ENCODE measurements at regions not wholly inside any gene's neighbourhood (a gene's known extent, or its start where the extent isn't known, plus 50 kb on each side); places are given as distances from the start of the nearest gene placed in this dataset.

GRCh38 chr16:10240854-10241613 is 58.8 kb upstream of the GRIN2A start:
- no peaks in the 10 kb centered on the region for H3K36me3 ChIP-seq (ENCODE audit: insufficient read depth, low read length)
- TF ChIP-seq RAD21 (conservative IDR thresholded peaks at IDR 0.05): no peak
- no peak for TF ChIP-seq CTCF (IDR thresholded peaks at IDR 0.05; ENCODE audit: poor library complexity, severe bottlenecking)
- TF ChIP-seq EP300 (conservative IDR thresholded peaks at IDR 0.05; ENCODE audit: poor library complexity, severe bottlenecking): no peak
- no peak for TF ChIP-seq MXI1 (conservative IDR thresholded peaks at IDR 0.05; ENCODE audit: poor library complexity, severe bottlenecking)
- no peak for TF ChIP-seq POLR2AphosphoS5 (IDR thresholded peaks at IDR 0.05)
- TF ChIP-seq TAF1 (IDR thresholded peaks at IDR 0.05; ENCODE audit: low read depth): no peak
- no peak for TF ChIP-seq REST (IDR thresholded peaks at IDR 0.05; ENCODE audit: borderline replicate concordance)
- H3K9me2 ChIP-seq (ENCODE audit: insufficient read depth, low read length): no peaks in the 10 kb centered on the region
- H3K9me3 ChIP-seq (ENCODE audit: low read length): no peaks in the 10 kb centered on the region
- no peak overlapping the region for H3K27ac ChIP-seq (ENCODE audit: low read length)
- no peaks in the 10 kb centered on the region for H3K27me3 ChIP-seq (ENCODE audit: insufficient read depth, low read depth, low read length)
- H2AFZ ChIP-seq (ENCODE audit: low read depth, low read length): no peak overlapping the region
- H3K79me2 ChIP-seq (replicated peaks; ENCODE audit: insufficient read depth, low read length): no peaks in the 10 kb centered on the region
- H3K4me3 ChIP-seq (ENCODE audit: low read length): no peak overlapping the region
- H3K9ac ChIP-seq (ENCODE audit: low read length): no peak overlapping the region
- no peak overlapping the region for H3K4me2 ChIP-seq (ENCODE audit: low read length)
- H4K20me1 ChIP-seq (ENCODE audit: insufficient read depth): no peaks in the 10 kb centered on the region
- H3F3A ChIP-seq (ENCODE audit: insufficient read depth, low read length, poor library complexity, severe bottlenecking): no peaks in the 10 kb centered on the region

- TF ChIP-seq TAF1 (IDR thresholded peaks at IDR 0.05; ENCODE audit: low read depth) (no peak), CTCF (IDR thresholded peaks at IDR 0.05; ENCODE audit: poor library complexity, severe bottlenecking) (no peak), SMC3 (conservative IDR thresholded peaks at IDR 0.05; ENCODE audit: poor library complexity) (no peak)
- H3K4me2 ChIP-seq (ENCODE audit: low read length): no peak overlapping the region
- H3K36me3 ChIP-seq (ENCODE audit: insufficient read depth, low read length): no peaks in the 10 kb centered on the region
- H3K9ac ChIP-seq (ENCODE audit: low read length): no peak overlapping the region
- no peak overlapping the region for H3K4me3 ChIP-seq (ENCODE audit: low read length)
- H3K79me2 ChIP-seq (replicated peaks; ENCODE audit: insufficient read depth, low read length): no peaks in the 10 kb centered on the region
- no peaks in the 10 kb centered on the region for H3K9me2 ChIP-seq (ENCODE audit: insufficient read depth, low read length)
- H3K27me3 ChIP-seq (ENCODE audit: insufficient read depth, low read depth, low read length): no peaks in the 10 kb centered on the region
- no peak overlapping the region for H3K27ac ChIP-seq (ENCODE audit: low read length)
- H2AFZ ChIP-seq (ENCODE audit: low read depth, low read length): no peak overlapping the region
- H3F3A ChIP-seq (ENCODE audit: insufficient read depth, low read length, poor library complexity, severe bottlenecking): no peaks in the 10 kb centered on the region
- no peaks in the 10 kb centered on the region for H3K9me3 ChIP-seq (ENCODE audit: low read length)
- no peaks in the 10 kb centered on the region for H4K20me1 ChIP-seq (ENCODE audit: insufficient read depth)
These were observed 59.9 kb upstream of the GRIN2A start for GRCh38 chr16:10242097-10242496.
